Uterus (tissue), 3 donors: ENCODE measurements at regions not wholly inside any gene's neighbourhood (a gene's known extent, or its start where the extent isn't known, plus 50 kb on each side); places are given as distances from the start of the nearest gene placed in this dataset.

Experiments
- DNase-seq, 2 donors: peaks; one replicate each; pipeline ENCODE4 v3.0.0-alpha.2; 2019 to 2020
- H3K27ac ChIP-seq, 2 donors: fragments of 200-600 bp; sonication (generic); 1 replicate in 1 of 2; 2 replicates in 1 of 2; pipeline ENCODE4 v1.5.1; 2016 to 2018
- H3K27me3 ChIP-seq, 2 donors: fragments of 200-600 bp; sonication (generic); one replicate each; pipeline ENCODE4 v1.5.1; 2018 to 2019; ENCODE audit warnings: control low read depth in 1 of 2
- H3K36me3 ChIP-seq, 2 donors: fragments of 200-600 bp; sonication (generic); one replicate each; pipeline ENCODE4 v1.5.1; 2019; ENCODE audit warnings: control low read depth in 1 of 2
- H3K4me1 ChIP-seq, 2 donors: fragments of 200-600 bp; sonication (generic); one replicate each; pipeline ENCODE4 v1.5.1; 2018 to 2019; ENCODE audit warnings: control low read depth in 1 of 2
- H3K4me3 ChIP-seq, 2 donors: fragments of 200-600 bp; sonication (generic); 1 replicate in 1 of 2; 2 replicates in 1 of 2; pipeline ENCODE4 v1.5.1; 2018 to 2019; ENCODE audit warnings: mild to moderate bottlenecking in 1 of 2
- H3K9me3 ChIP-seq, 2 donors: fragments of 200-600 bp; sonication (generic); one replicate each; pipeline ENCODE4 v1.5.1; 2019; ENCODE audit warnings: control low read depth in 1 of 2
- POLR2A ChIP-seq, 2 donors: fragments of 450-650 bp; IDR thresholded peaks; one replicate each; pipeline ENCODE4 v1.6.1; 2016; ENCODE audit warnings: antibody characterized with exemption in 2 of 2, mild to moderate bottlenecking in 1 of 2, moderate library complexity in 1 of 2
- intact Hi-C: fragments of 100-400 bp; cut with DNase I; formaldehyde crosslinking; loops from one replicate; pipeline ENCODE4 v1.15.1; 2023; ENCODE audit warnings: low total_unique reads
- TF ChIP-seq, protein P1 (sequence below), 4 experiments: fragments of 200-600 bp in 2 of 4; fragments of 450-650 bp in 2 of 4; sonication (generic) in 2 of 4; IDR thresholded peaks; one replicate each; pipeline ENCODE4 v1.5.1; 2016 to 2019; ENCODE audit warnings: antibody characterized with exemption in 4 of 4, mild to moderate bottlenecking in 2 of 4, moderate library complexity in 1 of 4
- donor health status: DM: yes; HTN: yes; CAD: no.

DNA sequence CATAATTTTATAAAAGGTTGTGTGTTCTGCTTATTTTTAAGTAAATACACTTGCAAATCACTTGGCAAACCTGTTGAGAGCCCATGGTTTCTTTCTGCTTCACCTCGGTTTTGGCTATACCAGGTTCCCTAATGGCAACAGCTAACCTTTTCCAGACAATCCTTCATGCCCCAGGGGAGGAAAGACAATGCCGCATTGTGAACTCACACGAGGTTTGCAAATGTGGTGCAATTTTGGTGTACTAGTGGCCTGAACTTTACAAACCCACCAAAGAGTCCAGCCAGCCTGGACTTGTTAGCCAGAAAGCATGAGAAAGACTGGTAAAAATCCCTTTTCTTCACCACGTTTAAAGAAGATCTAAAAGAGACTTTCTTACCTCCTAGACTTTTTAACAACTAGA, 84.8 kb upstream of the SOX4 start:
- TF ChIP-seq, protein P1, sequence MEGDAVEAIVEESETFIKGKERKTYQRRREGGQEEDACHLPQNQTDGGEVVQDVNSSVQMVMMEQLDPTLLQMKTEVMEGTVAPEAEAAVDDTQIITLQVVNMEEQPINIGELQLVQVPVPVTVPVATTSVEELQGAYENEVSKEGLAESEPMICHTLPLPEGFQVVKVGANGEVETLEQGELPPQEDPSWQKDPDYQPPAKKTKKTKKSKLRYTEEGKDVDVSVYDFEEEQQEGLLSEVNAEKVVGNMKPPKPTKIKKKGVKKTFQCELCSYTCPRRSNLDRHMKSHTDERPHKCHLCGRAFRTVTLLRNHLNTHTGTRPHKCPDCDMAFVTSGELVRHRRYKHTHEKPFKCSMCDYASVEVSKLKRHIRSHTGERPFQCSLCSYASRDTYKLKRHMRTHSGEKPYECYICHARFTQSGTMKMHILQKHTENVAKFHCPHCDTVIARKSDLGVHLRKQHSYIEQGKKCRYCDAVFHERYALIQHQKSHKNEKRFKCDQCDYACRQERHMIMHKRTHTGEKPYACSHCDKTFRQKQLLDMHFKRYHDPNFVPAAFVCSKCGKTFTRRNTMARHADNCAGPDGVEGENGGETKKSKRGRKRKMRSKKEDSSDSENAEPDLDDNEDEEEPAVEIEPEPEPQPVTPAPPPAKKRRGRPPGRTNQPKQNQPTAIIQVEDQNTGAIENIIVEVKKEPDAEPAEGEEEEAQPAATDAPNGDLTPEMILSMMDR (IDR thresholded peaks at IDR 0.05), result no peak
- no peak for TF ChIP-seq POLR2A (IDR thresholded peaks at IDR 0.05)
- intact Hi-C loops, result no loop called here
- DNase-seq, result no peak

DNA sequence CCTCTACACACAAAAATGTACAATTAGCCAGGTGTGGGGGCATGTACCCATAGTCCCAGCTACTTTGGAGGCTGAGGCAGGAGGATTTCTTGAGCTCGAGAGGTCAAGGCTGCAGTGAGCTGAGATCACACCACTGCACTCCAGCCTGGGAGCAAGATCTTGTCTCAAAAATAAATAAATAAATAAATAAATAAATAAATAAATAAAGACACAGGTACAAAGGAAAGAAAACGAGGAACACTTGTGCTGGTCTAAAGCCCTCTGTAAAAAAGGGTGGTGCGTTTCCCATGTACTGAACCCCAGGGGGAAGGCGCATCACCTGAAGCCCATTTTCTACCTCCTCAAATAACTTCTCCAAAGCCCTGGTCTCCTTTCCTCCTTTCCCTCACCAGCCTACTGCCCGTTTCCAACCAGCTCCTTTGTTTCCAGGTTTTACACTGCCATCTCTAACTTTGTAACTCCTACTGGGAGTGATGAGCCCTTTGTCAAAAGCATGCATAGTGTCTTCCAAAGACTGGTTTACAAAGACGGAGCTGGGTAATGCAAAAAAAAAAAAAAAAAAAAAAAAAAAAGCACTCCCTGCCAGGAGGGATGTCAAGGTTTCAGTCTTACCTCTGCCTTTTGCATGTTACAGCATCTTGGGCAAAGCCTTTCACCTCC, 81.5 kb upstream of the SOX4 start:
- intact Hi-C loops, result no loop called here
- no peak overlapping the region for H3K4me3 ChIP-seq

More for the DNA sequence above, 84.8 kb upstream of the SOX4 start:
- H3K9me3 ChIP-seq, result no peaks in the 10 kb centered on the region
- H3K27ac ChIP-seq, result no peak overlapping the region
- no peaks in the 10 kb centered on the region for H3K36me3 ChIP-seq
- H3K4me3 ChIP-seq, result no peak overlapping the region
- no peaks in the 10 kb centered on the region for H3K4me1 ChIP-seq
- no peaks in the 10 kb centered on the region for H3K27me3 ChIP-seq

DNA sequence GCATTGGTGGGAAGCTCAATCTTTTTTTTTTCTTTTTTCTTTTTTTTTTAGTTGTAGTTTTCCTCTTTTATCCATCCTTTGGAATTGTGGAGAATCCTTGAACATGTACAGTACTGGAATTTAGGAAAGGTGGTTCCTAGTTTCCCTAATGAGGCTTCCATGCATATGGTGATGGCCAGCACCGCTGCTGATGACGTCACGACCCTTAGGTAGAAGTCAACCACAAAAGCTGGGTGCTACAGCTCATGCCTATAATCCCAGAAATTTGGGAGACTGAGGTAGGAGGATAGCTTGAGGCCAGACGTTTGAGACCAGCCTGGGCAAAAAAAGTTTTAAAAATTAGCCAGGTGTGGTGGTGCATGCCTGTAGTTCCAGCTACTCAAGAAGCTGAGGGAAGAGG, 79.3 kb upstream of the SOX4 start:
- TF ChIP-seq, protein P1 (IDR thresholded peaks at IDR 0.05), result no peak
- no peak for TF ChIP-seq POLR2A (IDR thresholded peaks at IDR 0.05)
- H3K9me3 ChIP-seq, result no peaks in the 10 kb centered on the region
- no peak overlapping the region for H3K4me3 ChIP-seq
- DNase-seq, result no peak
- no peaks in the 10 kb centered on the region for H3K36me3 ChIP-seq
- H3K27me3 ChIP-seq, result no peaks in the 10 kb centered on the region
- H3K4me1 ChIP-seq, result no peaks in the 10 kb centered on the region
- intact Hi-C loops, result no loop called here
- H3K27ac ChIP-seq, result no peak overlapping the region

More for the DNA sequence above, 81.5 kb upstream of the SOX4 start:
- TF ChIP-seq, protein P1 (IDR thresholded peaks at IDR 0.05), result no peak
- TF ChIP-seq POLR2A (IDR thresholded peaks at IDR 0.05), result no peak
- Histone ChIP-seq H3K36me3 (no peaks in the 10 kb centered on the region), H3K4me1 (no peaks in the 10 kb centered on the region), H3K9me3 (no peaks in the 10 kb centered on the region), H3K27me3 (no peaks in the 10 kb centered on the region), H3K27ac (no peak overlapping the region)
- DNase-seq, result no peak

DNA sequence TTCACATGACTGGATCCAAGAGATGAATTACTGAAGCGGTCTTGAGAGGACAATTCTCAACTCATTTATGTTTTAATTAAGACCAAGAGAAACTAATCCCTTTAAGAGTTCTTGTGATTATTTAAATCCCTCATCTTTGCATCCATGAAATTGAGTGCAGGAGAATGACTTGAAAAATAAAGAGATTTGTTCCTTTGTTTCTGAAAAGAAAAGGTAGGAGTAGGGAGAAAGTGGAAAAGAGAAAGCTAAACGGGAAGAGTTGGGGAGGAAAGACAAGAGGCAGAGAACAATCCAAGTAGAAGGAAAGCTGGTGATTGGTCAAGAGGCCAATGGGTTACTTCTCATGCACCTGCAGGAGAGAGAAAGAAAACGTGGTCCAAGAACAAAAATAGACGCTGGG, 75.2 kb upstream of the SOX4 start:
- DNase-seq, result no peak
- TF ChIP-seq POLR2A (IDR thresholded peaks at IDR 0.05), result no peak
- TF ChIP-seq, protein P1 (IDR thresholded peaks at IDR 0.05), result no peak
- intact Hi-C loops, result no loop called here

DNA sequence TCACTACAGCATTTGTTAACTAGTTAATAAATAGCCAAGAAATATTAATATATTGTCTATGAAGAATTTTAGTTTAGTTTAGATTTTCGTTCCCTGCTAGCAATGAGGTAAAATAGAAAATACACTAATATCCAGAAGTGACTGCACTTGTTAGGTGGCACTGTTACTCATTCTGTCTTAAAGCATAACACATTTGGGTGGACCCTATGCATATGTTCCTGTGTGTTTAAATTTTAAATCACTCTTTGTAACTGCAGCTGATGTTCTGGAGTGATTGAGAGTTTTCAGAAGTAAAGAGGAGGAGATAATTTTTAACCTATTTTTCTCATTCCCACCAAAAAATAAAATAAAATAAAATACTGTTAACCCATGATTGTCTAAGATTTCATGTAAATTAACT, 73.9 kb upstream of the SOX4 start:
- intact Hi-C loops, result no loop called here
- Histone ChIP-seq H3K4me3 (no peak overlapping the region), H3K9me3 (no peaks in the 10 kb centered on the region), H3K4me1 (no peaks in the 10 kb centered on the region), H3K27ac (no peak overlapping the region), H3K36me3 (no peaks in the 10 kb centered on the region), H3K27me3 (no peaks in the 10 kb centered on the region)
- TF ChIP-seq, protein P1 (IDR thresholded peaks at IDR 0.05), result no peak
- TF ChIP-seq POLR2A (IDR thresholded peaks at IDR 0.05), result no peak
- no peak for DNase-seq

More for the DNA sequence above, 75.2 kb upstream of the SOX4 start:
- H3K4me1 ChIP-seq, result no peaks in the 10 kb centered on the region
- no peak overlapping the region for H3K4me3 ChIP-seq
- no peaks in the 10 kb centered on the region for H3K36me3 ChIP-seq
- no peak overlapping the region for H3K27ac ChIP-seq
- H3K9me3 ChIP-seq, result no peaks in the 10 kb centered on the region
- H3K27me3 ChIP-seq, result no peaks in the 10 kb centered on the region
